IMR-90 (cell line): ENCODE measurements at regions not wholly inside any gene's neighbourhood (a gene's known extent, or its start where the extent isn't known, plus 50 kb on each side); places are given as distances from the start of the nearest gene placed in this dataset.

ENCODE experiments used
- ATAC-seq: fragments of 200-7000 bp; cut with Tn5 transposase; 2 replicates; pipeline ENCODE4 v1.9.1; 2020; ENCODE audit warnings: low read depth, mild to moderate bottlenecking, moderate library complexity
- BruUV-seq: library from RNA; stranded (reverse); fragments of 400-500 nt; replicated peaks from 2 replicates; lab custom pipeline; 2021; lab: Mats Ljungman, UMichigan
- CTCF ChIA-PET: fragments of 300-600 bp; formaldehyde crosslinking; extraction: SDS; loops from one replicate; lab custom pipeline; 2021; ENCODE audit warnings: antibody characterized with exemption; lab: Yijun Ruan, JAX
- POLR2A ChIA-PET: fragments of 300-600 bp; sonication (Branson Sonifier 250); formaldehyde crosslinking; loops from one replicate; lab custom pipeline; 2022; ENCODE audit warnings: antibody characterized with exemption; ENCODE audit not compliant: unreplicated experiment; lab: Charles Lee
- DNase-seq: peaks from one replicate; pipeline ENCODE4 v3.0.0; 2013
- H2AFZ ChIP-seq: replicated peaks from 2 replicates; pipeline ENCODE3; 2013; ENCODE audit warnings: low read length, mild to moderate bottlenecking; ENCODE audit not compliant: poor library complexity
- H2AK5ac ChIP-seq: 2 replicates; pipeline ENCODE4 v1.6.1; 2013; ENCODE audit warnings: low read depth, low read length, inconsistent platforms
- H2AK9ac ChIP-seq: replicated peaks from 2 replicates; pipeline ENCODE3; 2013; ENCODE audit warnings: mild to moderate bottlenecking, low read depth, low read length, moderate library complexity; ENCODE audit not compliant: poor library complexity
- H2BK120ac ChIP-seq: 2 replicates; pipeline ENCODE4 v1.6.1; 2013; ENCODE audit warnings: low read depth, low read length, inconsistent platforms
- H2BK15ac ChIP-seq: 3 replicates; pipeline ENCODE4 v1.6.1; 2013; ENCODE audit warnings: low read depth, low read length, inconsistent platforms
- H2BK20ac ChIP-seq: 2 replicates; pipeline ENCODE4 v1.6.1; 2013; ENCODE audit warnings: low read depth, mild to moderate bottlenecking, inconsistent platforms, low read length, moderate library complexity
- H2BK5ac ChIP-seq: 2 replicates; pipeline ENCODE4 v1.6.1; 2013; ENCODE audit warnings: mild to moderate bottlenecking, low read depth, low read length, inconsistent platforms; ENCODE audit not compliant: poor library complexity, severe bottlenecking
- H3K14ac ChIP-seq: replicated peaks from 2 replicates; pipeline ENCODE4 v1.6.1; 2013; ENCODE audit warnings: low read depth, low read length, inconsistent platforms
- H3K18ac ChIP-seq: 2 replicates; pipeline ENCODE4 v1.6.1; 2013; ENCODE audit warnings: low read depth, low read length, control low read depth
- H3K23ac ChIP-seq: 2 replicates; pipeline ENCODE4 v1.6.1; 2013; ENCODE audit warnings: low read depth, low read length, inconsistent platforms
- H3K27ac ChIP-seq: 2 replicates; pipeline ENCODE4 v1.5.1; 2013; ENCODE audit warnings: mild to moderate bottlenecking, control low read depth, low read length; ENCODE audit not compliant: insufficient read depth
- H3K27me3 ChIP-seq: 2 replicates; pipeline ENCODE4 v1.6.1; 2013; ENCODE audit warnings: low read length; ENCODE audit not compliant: control insufficient read depth, insufficient read depth
- H3K36me3 ChIP-seq: 2 replicates; pipeline ENCODE4 v1.6.1; 2013; ENCODE audit warnings: low read length, mixed read lengths; ENCODE audit not compliant: control insufficient read depth, insufficient read depth
- H3K4ac ChIP-seq: 2 replicates; pipeline ENCODE4 v1.6.1; 2013; ENCODE audit warnings: low read depth, low read length, inconsistent platforms
- H3K4me1 ChIP-seq: 2 replicates; pipeline ENCODE4 v1.6.1; 2013; ENCODE audit warnings: low read length, mixed read lengths; ENCODE audit not compliant: control insufficient read depth, insufficient read depth
- H3K4me2 ChIP-seq: 2 replicates; pipeline ENCODE4 v1.6.1; 2013; ENCODE audit warnings: low read depth, mild to moderate bottlenecking, control low read depth, low read length, moderate library complexity
- H3K4me3 ChIP-seq: 2 replicates; pipeline ENCODE4 v1.5.1; 2013; ENCODE audit warnings: low read depth, mild to moderate bottlenecking, control low read depth, low read length, moderate library complexity; ENCODE audit not compliant: insufficient read depth
- H3K56ac ChIP-seq: 2 replicates; pipeline ENCODE4 v1.6.1; 2013; ENCODE audit warnings: low read length, inconsistent platforms; ENCODE audit not compliant: insufficient read depth; ENCODE audit errors: extremely low read depth
- H3K79me1 ChIP-seq, 2 experiments: 2 replicates each; pipeline ENCODE4 v1.6.1; 2013; ENCODE audit warnings: low read length in 2 of 2, inconsistent platforms in 1 of 2, low read depth in 1 of 2
- H3K9ac ChIP-seq: 2 replicates; pipeline ENCODE4 v1.6.1; 2013; ENCODE audit warnings: low read depth, low read length, control low read depth
- H3K9me1 ChIP-seq: 2 replicates; pipeline ENCODE4 v1.6.1; 2013; ENCODE audit warnings: low read length, inconsistent platforms; ENCODE audit not compliant: insufficient read depth
- H3K9me3 ChIP-seq: 2 replicates; pipeline ENCODE4 v1.6.1; 2013; ENCODE audit warnings: low read length; ENCODE audit not compliant: control insufficient read depth, insufficient read depth
- H4K20me1 ChIP-seq: 2 replicates; pipeline ENCODE4 v1.6.1; 2013; ENCODE audit warnings: low read length, inconsistent platforms; ENCODE audit not compliant: insufficient read depth
- H4K5ac ChIP-seq: 2 replicates; pipeline ENCODE4 v1.6.1; 2013; ENCODE audit warnings: mild to moderate bottlenecking, low read depth, low read length, control low read depth
- H4K8ac ChIP-seq, 2 experiments: 2 replicates each; pipeline ENCODE4 v1.6.1; 2013; ENCODE audit warnings: low read depth in 2 of 2, low read length in 2 of 2, control low read depth in 1 of 2, inconsistent platforms in 1 of 2
- H4K91ac ChIP-seq: 2 replicates; pipeline ENCODE4 v1.6.1; 2013; ENCODE audit warnings: low read depth, low read length, inconsistent platforms; ENCODE audit not compliant: insufficient read depth
- BHLHE40 ChIP-seq: fragments of 150-350 bp; IDR thresholded peaks from 2 replicates; pipeline ENCODE4 v1.6.1; 2016; ENCODE audit warnings: mild to moderate bottlenecking, low read depth, low read length
- CEBPB ChIP-seq: IDR thresholded peaks from 2 replicates; pipeline ENCODE4 v1.6.1; 2012; ENCODE audit warnings: low read depth, low read length, improper control_type of control experiment
- CHD1 ChIP-seq: IDR thresholded peaks from 2 replicates; pipeline ENCODE4 v1.6.1; 2012; ENCODE audit warnings: low read depth, low read length, improper control_type of control experiment
- ELK1 ChIP-seq: fragments of 150-350 bp; IDR thresholded peaks from 2 replicates; pipeline ENCODE4 v1.6.1; 2016; ENCODE audit warnings: low read depth, mild to moderate bottlenecking, low read length, moderate library complexity, borderline replicate concordance
- FOS ChIP-seq: fragments of 150-350 bp; IDR thresholded peaks from 2 replicates; pipeline ENCODE4 v1.6.1; 2016; ENCODE audit warnings: low read depth, low read length
- MAFK ChIP-seq: IDR thresholded peaks from 2 replicates; pipeline ENCODE4 v1.6.1; 2012; ENCODE audit warnings: low read depth, low read length, improper control_type of control experiment
- MAZ ChIP-seq: IDR thresholded peaks from 2 replicates; pipeline ENCODE4 v1.6.1; 2012; ENCODE audit warnings: low read depth, mild to moderate bottlenecking, low read length, improper control_type of control experiment, moderate library complexity, borderline replicate concordance
- MXI1 ChIP-seq: IDR thresholded peaks from 2 replicates; pipeline ENCODE4 v1.6.1; 2012; ENCODE audit warnings: low read depth, mild to moderate bottlenecking, low read length, moderate library complexity, borderline replicate concordance
- NFE2L2 ChIP-seq: fragments of 150-350 bp; IDR thresholded peaks from 2 replicates; pipeline ENCODE4 v1.6.1; 2016; ENCODE audit warnings: low read depth, mild to moderate bottlenecking, low read length
- POLR2A ChIP-seq: IDR thresholded peaks from 2 replicates; pipeline ENCODE4 v1.6.1; 2012; ENCODE audit warnings: mild to moderate bottlenecking, low read depth, low read length
- RAD21 ChIP-seq: IDR thresholded peaks from 2 replicates; pipeline ENCODE4 v1.6.1; 2012; ENCODE audit warnings: low read length, improper control_type of control experiment
- RCOR1 ChIP-seq: IDR thresholded peaks from 2 replicates; pipeline ENCODE4 v1.6.1; 2012; ENCODE audit warnings: mild to moderate bottlenecking, low read length, improper control_type of control experiment; ENCODE audit not compliant: insufficient replicate concordance
- RFX5 ChIP-seq: IDR thresholded peaks from 2 replicates; pipeline ENCODE4 v1.8.0; 2012; ENCODE audit warnings: low read depth, mild to moderate bottlenecking, low read length, moderate library complexity
- SMC3 ChIP-seq: fragments of 150-350 bp; IDR thresholded peaks from 2 replicates; pipeline ENCODE4 v1.6.1; 2016; ENCODE audit warnings: low read depth, mild to moderate bottlenecking, antibody characterized with exemption, low read length, moderate library complexity
- dilution Hi-C: fragments of 300-500 bp; cut with HindIII; formaldehyde crosslinking; loops from one replicate; pipeline ENCODE4 v1.14.3; 2018; ENCODE audit warnings: low sequenced_read_pairs; ENCODE audit not compliant: unreplicated experiment
- in situ Hi-C: fragments of 300-500 bp; cut with MboI; formaldehyde crosslinking; loops from 3 replicates; pipeline ENCODE4 v1.14.3; 2019; ENCODE audit warnings: low sequenced_read_pairs, inconsistent platforms, mixed read lengths
- intact Hi-C: fragments of 100-400 bp; cut with micrococcal nuclease; formaldehyde crosslinking; loops from 2 replicates; pipeline ENCODE4 v1.10.0; 2022
- TF ChIP-seq, protein P1 (sequence below): conservative IDR thresholded peaks from 2 replicates; pipeline ENCODE4 v1.5.1; 2012; ENCODE audit warnings: mild to moderate bottlenecking, low read depth, low read length, improper control_type of control experiment
- TF ChIP-seq, protein P2 (sequence below): fragments of 150-350 bp; IDR thresholded peaks from 2 replicates; pipeline ENCODE4 v1.6.1; 2017; ENCODE audit warnings: mild to moderate bottlenecking, antibody characterized with exemption, low read length, low read depth

- H3K4me2 ChIP-seq: no peak overlapping the region
- no peak overlapping the region for H3K27ac ChIP-seq
- ChIA-PET POLR2A (no interaction called here), CTCF (no interaction called here)
- H4K20me1 ChIP-seq: no peaks in the 10 kb centered on the region
- H3K18ac ChIP-seq: no peak overlapping the region
- H2BK5ac ChIP-seq: no peak overlapping the region
- H2AK5ac ChIP-seq: no peak overlapping the region
- no peak overlapping the region for H4K91ac ChIP-seq
- H3K9me1 ChIP-seq: no peaks in the 10 kb centered on the region
- in situ Hi-C loops (no loop called here), dilution Hi-C loops (no loop called here), intact Hi-C loops (no loop called here)
- no peak overlapping the region for H3K4ac ChIP-seq
- H4K8ac ChIP-seq: no peak overlapping the region
- no peaks in the 10 kb centered on the region; the same call in 1 of the 2 replicates for H3K9me3 ChIP-seq
- no peaks in the 10 kb centered on the region for H3K36me3 ChIP-seq
- H3K23ac ChIP-seq: no peak overlapping the region
- H3K4me1 ChIP-seq: no peaks in the 10 kb centered on the region
- TF ChIP-seq FOS (no peak), CEBPB (no peak), ELK1 (no peak), RCOR1 (no peak), POLR2A (no peak), CHD1 (no peak), MAFK (no peak), SMC3 (no peak), RFX5 (no peak), MAZ (no peak), BHLHE40 (no peak), RAD21 (no peak), MXI1 (no peak), NFE2L2 (no peak)
- TF ChIP-seq, protein P1, sequence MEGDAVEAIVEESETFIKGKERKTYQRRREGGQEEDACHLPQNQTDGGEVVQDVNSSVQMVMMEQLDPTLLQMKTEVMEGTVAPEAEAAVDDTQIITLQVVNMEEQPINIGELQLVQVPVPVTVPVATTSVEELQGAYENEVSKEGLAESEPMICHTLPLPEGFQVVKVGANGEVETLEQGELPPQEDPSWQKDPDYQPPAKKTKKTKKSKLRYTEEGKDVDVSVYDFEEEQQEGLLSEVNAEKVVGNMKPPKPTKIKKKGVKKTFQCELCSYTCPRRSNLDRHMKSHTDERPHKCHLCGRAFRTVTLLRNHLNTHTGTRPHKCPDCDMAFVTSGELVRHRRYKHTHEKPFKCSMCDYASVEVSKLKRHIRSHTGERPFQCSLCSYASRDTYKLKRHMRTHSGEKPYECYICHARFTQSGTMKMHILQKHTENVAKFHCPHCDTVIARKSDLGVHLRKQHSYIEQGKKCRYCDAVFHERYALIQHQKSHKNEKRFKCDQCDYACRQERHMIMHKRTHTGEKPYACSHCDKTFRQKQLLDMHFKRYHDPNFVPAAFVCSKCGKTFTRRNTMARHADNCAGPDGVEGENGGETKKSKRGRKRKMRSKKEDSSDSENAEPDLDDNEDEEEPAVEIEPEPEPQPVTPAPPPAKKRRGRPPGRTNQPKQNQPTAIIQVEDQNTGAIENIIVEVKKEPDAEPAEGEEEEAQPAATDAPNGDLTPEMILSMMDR: no peak
- TF ChIP-seq, protein P2, sequence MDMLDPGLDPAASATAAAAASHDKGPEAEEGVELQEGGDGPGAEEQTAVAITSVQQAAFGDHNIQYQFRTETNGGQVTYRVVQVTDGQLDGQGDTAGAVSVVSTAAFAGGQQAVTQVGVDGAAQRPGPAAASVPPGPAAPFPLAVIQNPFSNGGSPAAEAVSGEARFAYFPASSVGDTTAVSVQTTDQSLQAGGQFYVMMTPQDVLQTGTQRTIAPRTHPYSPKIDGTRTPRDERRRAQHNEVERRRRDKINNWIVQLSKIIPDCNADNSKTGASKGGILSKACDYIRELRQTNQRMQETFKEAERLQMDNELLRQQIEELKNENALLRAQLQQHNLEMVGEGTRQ: no peak
- H3K27me3 ChIP-seq: no peaks in the 10 kb centered on the region
- no peak overlapping the region for H3K9ac ChIP-seq
- DNase-seq (no peak), ATAC-seq (no peak)
- H4K5ac ChIP-seq: no peak overlapping the region
- no TSS peak for BruUV-seq
- no peak overlapping the region for H3K56ac ChIP-seq
- no peak overlapping the region for H2BK20ac ChIP-seq
- H3K4me3 ChIP-seq: no peak overlapping the region
- H2BK120ac ChIP-seq: no peak overlapping the region
- H2AFZ ChIP-seq: no peak overlapping the region
- H3K79me1 ChIP-seq: no peaks in the 10 kb centered on the region
- no peak overlapping the region for H3K14ac ChIP-seq
- no peak overlapping the region for H2BK15ac ChIP-seq
- no peak overlapping the region for H2AK9ac ChIP-seq
These were observed 312.1 kb upstream of the ROBO1 start for GRCh38 chr3:80079886-80080285.
